CD14-positive monocyte (primary cell): ENCODE measurements at regions not wholly inside any gene's neighbourhood (a gene's known extent, or its start where the extent isn't known, plus 50 kb on each side); places are given as distances from the start of the nearest gene placed in this dataset.

Experiments
- DNase-seq, 3 donors: peaks; one replicate each; pipeline ENCODE4 v3.0.0-alpha.2; 2011 to 2022
- H2AFZ ChIP-seq: 2 replicates; pipeline ENCODE4 v1.6.0; 2012; ENCODE audit warnings: mild to moderate bottlenecking, low read depth, low read length, inconsistent platforms; ENCODE audit not compliant: insufficient read depth, poor library complexity, severe bottlenecking
- H3K27ac ChIP-seq, 2 donors: 1 replicate in 1 of 2; 2 replicates in 1 of 2; pipeline ENCODE4 v1.5.1; 2012 to 2013; ENCODE audit warnings: low read length in 2 of 2, control low read depth in 1 of 2, inconsistent platforms in 1 of 2, low read depth in 1 of 2, mild to moderate bottlenecking in 1 of 2
- H3K27me3 ChIP-seq, 2 donors: one replicate each; pipeline versions ENCODE4 v1.6.0 to v1.6.1; 2011 to 2013; ENCODE audit warnings: low read length in 2 of 2; ENCODE audit not compliant: control insufficient read depth in 2 of 2, insufficient read depth in 2 of 2
- H3K36me3 ChIP-seq, 2 donors: replicated peaks in 1 of 2; 1 replicate in 1 of 2; 2 replicates in 1 of 2; pipeline versions ENCODE4 v1.5.1 to v1.6.1; 2012 to 2013; ENCODE audit warnings: low read length in 2 of 2, control low read depth in 1 of 2, inconsistent platforms in 1 of 2, mild to moderate bottlenecking in 1 of 2; ENCODE audit not compliant: insufficient read depth in 2 of 2, control insufficient read depth in 1 of 2
- H3K4me1 ChIP-seq, 2 donors: 1 replicate in 1 of 2; 2 replicates in 1 of 2; pipeline versions ENCODE4 v1.5.1 to v1.6.1; 2012 to 2013; ENCODE audit warnings: low read length in 2 of 2, control low read depth in 1 of 2, inconsistent platforms in 1 of 2, mild to moderate bottlenecking in 1 of 2, moderate library complexity in 1 of 2; ENCODE audit not compliant: insufficient read depth in 2 of 2, control insufficient read depth in 1 of 2
- H3K4me2 ChIP-seq: replicated peaks from 2 replicates; pipeline ENCODE3; 2012; ENCODE audit warnings: low read length, moderate library complexity, mild to moderate bottlenecking; ENCODE audit not compliant: poor library complexity, severe bottlenecking; ENCODE audit errors: extremely low read depth
- H3K4me3 ChIP-seq, 3 experiments: fragments of 200-600 bp in 1 of 3; sonication (generic) in 1 of 3; replicated peaks in 1 of 3; 1 replicate in 2 of 3; 2 replicates in 1 of 3; pipeline ENCODE4 v1.5.1; 2011 to 2013; ENCODE audit warnings: low read length in 3 of 3, mild to moderate bottlenecking in 3 of 3, control low read depth in 2 of 3, low read depth in 2 of 3, inconsistent platforms in 1 of 3, moderate library complexity in 1 of 3
- H3K79me2 ChIP-seq: 2 replicates; pipeline ENCODE4 v1.6.0; 2012; ENCODE audit warnings: mild to moderate bottlenecking, control low read depth, inconsistent platforms, low read length, moderate library complexity; ENCODE audit not compliant: insufficient read depth
- H3K9ac ChIP-seq: 2 replicates; pipeline ENCODE4 v1.6.0; 2017; ENCODE audit warnings: low read length, mild to moderate bottlenecking; ENCODE audit not compliant: insufficient read depth, poor library complexity, severe bottlenecking
- H3K9me3 ChIP-seq, 2 donors: replicated peaks in 1 of 2; 1 replicate in 1 of 2; 2 replicates in 1 of 2; pipeline versions ENCODE4 v1.5.1 to v1.6.1; 2012 to 2013; ENCODE audit warnings: low read length in 2 of 2, control low read depth in 1 of 2; ENCODE audit not compliant: control insufficient read depth in 1 of 2, insufficient read depth in 1 of 2
- H4K20me1 ChIP-seq: 2 replicates; pipeline ENCODE4 v1.6.0; 2012; ENCODE audit warnings: mild to moderate bottlenecking, low read length, control low read depth, moderate library complexity; ENCODE audit not compliant: insufficient read depth
- H3K27ac Mint-ChIP-seq, 7 donors: one replicate each; pipeline ENCODE4 v1.8.0; 2020; ENCODE audit warnings: mild to moderate bottlenecking in 7 of 7, mixed read lengths in 7 of 7, moderate library complexity in 6 of 7, inconsistent platforms in 2 of 7
- H3K27me3 Mint-ChIP-seq, 3 donors: one replicate each; pipeline ENCODE4 v1.8.0; 2021 to 2022; ENCODE audit warnings: low read depth in 3 of 3, mild to moderate bottlenecking in 3 of 3, mixed read lengths in 3 of 3, moderate library complexity in 3 of 3, inconsistent platforms in 1 of 3
- H3K36me3 Mint-ChIP-seq, 2 donors: one replicate each; pipeline ENCODE4 v1.8.0; 2020; ENCODE audit warnings: mixed read lengths in 2 of 2, inconsistent platforms in 1 of 2, mild to moderate bottlenecking in 1 of 2
- H3K4me1 Mint-ChIP-seq: one replicate; pipeline ENCODE4 v1.8.0; 2020; ENCODE audit warnings: mild to moderate bottlenecking, mixed read lengths
- H3K4me3 Mint-ChIP-seq, 2 donors: one replicate each; pipeline ENCODE4 v1.8.0; 2020; ENCODE audit warnings: mild to moderate bottlenecking in 2 of 2, mixed read lengths in 2 of 2, moderate library complexity in 1 of 2
- H3K9me3 Mint-ChIP-seq, 7 donors: one replicate each; pipeline ENCODE4 v1.8.0; 2020 to 2022; ENCODE audit warnings: mixed read lengths in 7 of 7, mild to moderate bottlenecking in 6 of 7, moderate library complexity in 6 of 7, inconsistent platforms in 2 of 7
- CTCF ChIP-seq: fragments of 200-600 bp; IDR thresholded peaks from one replicate; pipeline ENCODE4 v1.8.0; 2022; ENCODE audit warnings: antibody characterized with exemption, mild to moderate bottlenecking
- WGBS: methylation state at CpG from one replicate; pipeline ENCODE4 v1.1.5; 2013; ENCODE audit warnings: missing lambda C conversion rate; ENCODE audit not compliant: insufficient coverage; 5-methylcytosine and 5-hydroxymethylcytosine counted together
- intact Hi-C, 2 donors: fragments of 100-400 bp; cut with micrococcal nuclease; formaldehyde crosslinking; loops; one replicate each; pipeline versions ENCODE4 v1.15.0 to v1.15.1; 2023

GRCh38 chr11:135062994-135063393 lies 651.0 kb upstream of the B3GAT1 start:
- intact Hi-C loops = no loop called here
- Histone ChIP-seq H2AFZ (no peak overlapping the region), H4K20me1 (no peaks in the 10 kb centered on the region), H3K79me2 (no peaks in the 10 kb centered on the region), H3K27ac (no peak overlapping the region), H3K27me3 (no peaks in the 10 kb centered on the region), H3K9me3 (peaks cover 10 to 13% of the 10 kb centered on the region in 2 donors), H3K4me1 (no peaks in the 10 kb centered on the region), H3K9ac (no peak overlapping the region), H3K4me3 (no peak overlapping the region), H3K36me3 (no peaks in the 10 kb centered on the region), H3K4me2 (no peak overlapping the region)
- DNase-seq = no peak
- Mint-ChIP-seq H3K4me3 (no peak overlapping the region), H3K27ac (no peak overlapping the region), H3K27me3 (peaks cover 0 to 4% (median 0%) of the 10 kb centered on the region in 3 donors), H3K36me3 (no peaks in the 10 kb centered on the region), H3K4me1 (no peaks in the 10 kb centered on the region), H3K9me3 (peaks cover 7 to 23% (median 20%) of the 10 kb centered on the region in 7 donors)
- no peak for TF ChIP-seq CTCF
- WGBS = 50% methylated on average over 4 of the region's 5 CpGs

DNA sequence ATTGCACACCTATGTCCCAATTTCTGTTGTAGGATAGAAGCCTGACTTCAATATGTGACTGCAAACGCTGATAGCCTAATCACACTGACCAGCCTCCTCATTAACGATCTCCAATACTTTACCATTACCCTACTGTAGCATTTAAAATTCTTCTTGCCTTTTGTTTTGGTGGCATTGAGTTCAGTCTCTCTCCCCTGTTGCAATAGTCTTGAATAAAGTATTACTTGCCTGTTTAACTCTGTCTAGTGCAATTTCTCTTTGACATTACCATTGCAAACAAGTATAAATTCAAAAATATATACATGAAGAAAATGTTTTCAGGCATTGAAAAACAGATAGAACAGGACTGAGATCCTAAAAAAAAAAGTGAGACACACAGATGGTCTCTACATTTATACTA lies 649.1 kb upstream of the B3GAT1 start:
- Mint-ChIP-seq H3K36me3 (no peaks in the 10 kb centered on the region), H3K4me3 (no peak overlapping the region), H3K4me1 (no peaks in the 10 kb centered on the region), H3K9me3 (peaks cover 9 to 24% (median 20%) of the 10 kb centered on the region in 7 donors), H3K27ac (no peak overlapping the region), H3K27me3 (peaks cover 0 to 2% (median 0%) of the 10 kb centered on the region in 3 donors)
- Histone ChIP-seq H3K9me3 (peaks cover 13 to 14% of the 10 kb centered on the region in 2 donors), H3K4me2 (no peak overlapping the region), H3K79me2 (no peaks in the 10 kb centered on the region), H3K27ac (no peak overlapping the region), H3K27me3 (no peaks in the 10 kb centered on the region), H3K4me1 (no peaks in the 10 kb centered on the region), H3K36me3 (no peaks in the 10 kb centered on the region), H4K20me1 (no peaks in the 10 kb centered on the region), H3K4me3 (no peak overlapping the region), H3K9ac (no peak overlapping the region), H2AFZ (no peak overlapping the region)
- intact Hi-C loops = no loop called here
- no peak for DNase-seq
- no CpG with 5 or more reads among the region's 2 CpGs for WGBS
- TF ChIP-seq CTCF = no peak
